Activated CD8-positive, alpha-beta memory T cell treated with anti-CD3 and anti-CD28 coated beads, Interleukin-2, amount 10 ng/mL, durations not matched to agents 7 days and 5 days (primary cell): ENCODE measurements at regions not wholly inside any gene's neighbourhood (a gene's known extent, or its start where the extent isn't known, plus 50 kb on each side); places are given as distances from the start of the nearest gene placed in this dataset.
"Not testable (repeated sequence)": the region's sequence is repeated elsewhere in the genome, so short reads cannot be mapped to it uniquely, and the experiment has no call there.

Source experiments
- ATAC-seq: fragments of 150-1000 bp; cut with Tn5 transposase; one replicate; pipeline ENCODE4 v1.10.0; 2021; ENCODE audit warnings: moderate library complexity
- CTCF ChIA-PET: fragments of 350-600 bp; sonication (Branson Sonifier 250); formaldehyde crosslinking; loops from one replicate; lab custom pipeline; 2021; ENCODE audit warnings: antibody characterized with exemption; lab: Charles Lee
- DNase-seq: peaks from one replicate; pipeline ENCODE4 v3.0.0-alpha.2; 2020
- H3K27ac Mint-ChIP-seq: one replicate; pipeline ENCODE4 v1.8.0; 2021; ENCODE audit warnings: mild to moderate bottlenecking, mixed read lengths
- H3K27me3 Mint-ChIP-seq: one replicate; pipeline ENCODE4 v1.8.0; 2021; ENCODE audit warnings: mixed read lengths
- H3K36me3 Mint-ChIP-seq: one replicate; pipeline ENCODE4 v1.8.0; 2021; ENCODE audit warnings: mild to moderate bottlenecking, mixed read lengths
- H3K4me1 Mint-ChIP-seq: one replicate; pipeline ENCODE4 v1.8.0; 2021; ENCODE audit warnings: mixed read lengths
- H3K4me3 Mint-ChIP-seq: one replicate; pipeline ENCODE4 v1.8.0; 2021; ENCODE audit warnings: mild to moderate bottlenecking, moderate library complexity, mixed read lengths
- H3K9me3 Mint-ChIP-seq: one replicate; pipeline ENCODE4 v1.8.0; 2022; ENCODE audit warnings: low read depth, mixed read lengths

GRCh38 chrX:28170713-28171112, 189.5 kb upstream of the DCAF8L1 start:
- no peak for DNase-seq
- CTCF ChIA-PET, result no interaction called here
- Mint-ChIP-seq H3K4me3 (no peak overlapping the region), H3K9me3 (no peaks in the 10 kb centered on the region), H3K27ac (no peak overlapping the region), H3K36me3 (no peaks in the 10 kb centered on the region), H3K4me1 (no peaks in the 10 kb centered on the region), H3K27me3 (no peaks in the 10 kb centered on the region)
- ATAC-seq, result no peak

GRCh38 chrX:28158019-28158777, 176.9 kb upstream of the DCAF8L1 start:
- Mint-ChIP-seq H3K4me3 (no peak overlapping the region), H3K36me3 (no peaks in the 10 kb centered on the region), H3K9me3 (no peaks in the 10 kb centered on the region), H3K27ac (no peak overlapping the region), H3K4me1 (no peaks in the 10 kb centered on the region), H3K27me3 (no peaks in the 10 kb centered on the region)
- ATAC-seq (no peak), DNase-seq (no peak)
- CTCF ChIA-PET, result no interaction called here

DNA sequence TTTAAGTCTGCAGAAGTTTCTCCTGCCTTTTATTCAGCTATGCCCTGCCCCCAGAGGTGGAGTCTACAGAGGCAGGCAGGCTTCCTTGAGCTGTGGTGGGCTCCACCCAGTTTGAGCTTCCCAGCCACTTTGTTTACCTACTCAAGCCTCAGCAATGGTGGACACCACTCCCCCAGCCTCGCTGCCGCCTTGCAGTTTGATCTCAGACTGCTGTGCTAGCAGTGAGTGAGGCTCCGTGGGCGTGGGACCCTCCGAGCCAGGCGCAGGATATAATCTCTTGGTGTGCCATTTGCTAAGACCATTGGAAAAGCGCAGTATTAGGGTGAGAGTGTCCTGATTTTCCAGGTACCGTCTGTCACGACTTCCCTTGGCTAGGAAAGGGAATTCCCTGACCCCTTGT, 171.0 kb upstream of the DCAF8L1 start:
- H3K36me3 Mint-ChIP-seq, CTCF ChIA-PET, H3K4me3 Mint-ChIP-seq, H3K9me3 Mint-ChIP-seq, ATAC-seq, H3K27ac Mint-ChIP-seq, H3K27me3 Mint-ChIP-seq, DNase-seq, H3K4me1 Mint-ChIP-seq: not testable (repeated sequence)

DNA sequence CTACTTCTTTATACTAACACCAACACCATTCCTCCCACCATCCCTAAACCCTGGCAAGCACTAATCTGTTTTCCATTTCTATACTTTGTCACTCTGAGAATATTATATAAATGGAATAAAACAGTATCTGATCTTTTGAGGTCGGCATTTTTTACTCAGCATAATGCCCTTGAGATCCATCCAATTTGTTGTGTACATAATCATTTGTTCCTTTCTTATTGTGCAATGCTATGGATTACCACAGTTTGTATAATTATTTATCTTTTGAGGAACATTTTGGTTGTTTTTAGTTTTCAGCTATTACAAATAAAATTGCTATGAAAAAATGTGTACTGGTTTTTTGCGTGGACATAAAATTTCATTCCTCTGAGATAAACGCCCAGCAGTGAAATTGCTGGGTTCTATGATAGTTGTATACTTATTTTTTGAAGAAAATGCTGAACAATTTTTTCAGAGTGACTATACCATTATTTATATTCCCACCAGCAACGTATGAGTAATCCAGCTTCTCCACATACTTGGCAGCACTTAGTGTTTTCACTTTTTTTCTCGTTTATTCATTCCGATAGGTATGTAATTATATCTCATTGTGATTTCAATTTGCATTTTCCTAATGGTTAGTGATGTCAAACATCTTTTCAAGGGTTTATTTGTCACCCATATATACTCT, 154.3 kb upstream of the DCAF8L1 start:
- H3K4me1 Mint-ChIP-seq, result no peaks in the 10 kb centered on the region
- no peaks in the 10 kb centered on the region for H3K36me3 Mint-ChIP-seq
- no peaks in the 10 kb centered on the region for H3K27me3 Mint-ChIP-seq
- no peak overlapping the region for H3K27ac Mint-ChIP-seq
- H3K9me3 Mint-ChIP-seq, result no peaks in the 10 kb centered on the region
- DNase-seq, result no peak
- CTCF ChIA-PET, result interaction anchor here (0.6 kb wide), 1 partner anchor 63 kb away, joined by 4 read pairs; no protein-coding TSS in a partner anchor
- no peak overlapping the region for H3K4me3 Mint-ChIP-seq
- ATAC-seq, result no peak

DNA sequence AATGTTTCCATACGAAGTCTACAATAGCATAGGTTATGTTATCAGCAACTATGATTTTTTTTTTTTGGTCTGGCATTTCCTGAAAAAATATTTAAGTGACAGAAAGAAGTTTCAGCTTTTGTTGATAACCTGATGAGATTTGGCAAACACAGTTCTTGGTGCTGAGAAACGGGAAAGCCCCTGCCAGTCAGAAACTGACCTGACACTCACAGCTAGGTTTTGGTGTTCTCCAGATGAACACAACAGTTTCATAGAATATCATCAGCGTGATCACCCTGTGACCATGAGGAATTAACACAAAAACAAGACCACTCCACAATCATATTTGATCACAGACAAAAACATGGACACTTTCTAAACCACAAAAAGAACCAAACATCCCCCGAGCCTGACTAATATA, 152.5 kb upstream of the DCAF8L1 start:
- DNase-seq (no peak), ATAC-seq (no peak)
- Mint-ChIP-seq H3K27me3 (no peaks in the 10 kb centered on the region), H3K4me1 (no peaks in the 10 kb centered on the region), H3K27ac (no peak overlapping the region), H3K36me3 (no peaks in the 10 kb centered on the region), H3K9me3 (peaks cover 2% of the 10 kb centered on the region), H3K4me3 (no peak overlapping the region)
- CTCF ChIA-PET, result no interaction called here

GRCh38 chrX:28127662-28128061, 146.4 kb upstream of the DCAF8L1 start:
- H3K4me1 Mint-ChIP-seq, result no peaks in the 10 kb centered on the region
- H3K4me3 Mint-ChIP-seq, result no peak overlapping the region
- H3K27ac Mint-ChIP-seq, result no peak overlapping the region
- H3K9me3 Mint-ChIP-seq, result peaks cover 2% of the 10 kb centered on the region
- H3K36me3 Mint-ChIP-seq, result no peaks in the 10 kb centered on the region
- CTCF ChIA-PET, result no interaction called here
- no peaks in the 10 kb centered on the region for H3K27me3 Mint-ChIP-seq
- ATAC-seq, result no peak
- no peak for DNase-seq

GRCh38 chrX:28126886-28127285, 145.6 kb upstream of the DCAF8L1 start:
- Mint-ChIP-seq H3K4me3 (no peak overlapping the region), H3K9me3 (peaks cover 2% of the 10 kb centered on the region), H3K36me3 (no peaks in the 10 kb centered on the region), H3K27ac (no peak overlapping the region), H3K4me1 (no peaks in the 10 kb centered on the region), H3K27me3 (no peaks in the 10 kb centered on the region)
- DNase-seq (no peak), ATAC-seq (no peak)
- CTCF ChIA-PET, result no interaction called here

GRCh38 chrX:28124416-28124815, 143.2 kb upstream of the DCAF8L1 start:
- H3K27ac Mint-ChIP-seq, result no peak overlapping the region
- no peaks in the 10 kb centered on the region for H3K4me1 Mint-ChIP-seq
- no peak overlapping the region for H3K4me3 Mint-ChIP-seq
- DNase-seq (no peak), ATAC-seq (no peak)
- CTCF ChIA-PET, result no interaction called here
- H3K9me3 Mint-ChIP-seq, result peaks cover 2% of the 10 kb centered on the region
- no peaks in the 10 kb centered on the region for H3K36me3 Mint-ChIP-seq
- H3K27me3 Mint-ChIP-seq, result no peaks in the 10 kb centered on the region

- not testable (repeated sequence) for ATAC-seq
Observed at GRCh38 chrX:28120580-28121245, 139.5 kb upstream of the DCAF8L1 start.

GRCh38 chrX:28120072-28120471, 138.8 kb upstream of the DCAF8L1 start:
- Mint-ChIP-seq H3K36me3 (no peaks in the 10 kb centered on the region), H3K27ac (no peak overlapping the region)

More at GRCh38 chrX:28120580-28121245, 139.5 kb upstream of the DCAF8L1 start:
- H3K27ac Mint-ChIP-seq, H3K4me1 Mint-ChIP-seq, DNase-seq, H3K36me3 Mint-ChIP-seq, CTCF ChIA-PET, H3K4me3 Mint-ChIP-seq, H3K27me3 Mint-ChIP-seq, H3K9me3 Mint-ChIP-seq: not testable (repeated sequence)

DNA sequence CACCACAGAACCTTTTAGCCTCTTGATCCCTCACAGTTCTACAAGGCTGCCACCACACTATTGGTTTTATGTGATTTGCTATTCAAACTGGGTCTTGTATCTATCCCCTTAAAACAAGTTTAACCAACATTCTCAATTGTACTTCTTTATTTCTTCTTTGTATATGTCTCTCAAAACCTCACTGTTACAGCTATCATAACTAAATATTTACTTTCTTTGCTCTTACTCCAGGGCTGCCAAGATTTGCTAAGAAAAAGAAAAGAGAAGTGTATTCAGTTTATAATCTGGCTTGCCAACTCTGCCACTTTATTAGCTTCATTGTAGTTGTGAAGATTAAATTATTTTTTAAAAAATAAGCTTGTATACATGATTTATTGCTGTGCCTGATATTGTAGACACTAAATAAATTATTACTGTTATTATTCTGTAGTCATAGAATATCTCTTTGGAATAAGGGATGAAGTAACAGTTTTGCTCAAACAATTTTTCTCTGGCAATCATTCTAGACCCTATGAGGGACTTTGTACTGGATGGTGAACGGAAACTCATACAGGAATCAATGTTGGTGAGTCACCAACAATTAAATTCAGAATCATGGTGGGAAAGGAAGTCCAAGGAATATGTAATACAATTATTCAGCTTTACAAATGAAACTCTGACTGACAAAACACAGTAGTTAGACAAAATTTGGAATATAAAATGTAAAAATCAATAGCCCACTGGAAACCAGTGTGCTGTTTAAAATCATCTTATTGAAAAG, 127.1 kb upstream of the DCAF8L1 start:
- H3K36me3 Mint-ChIP-seq, result no peaks in the 10 kb centered on the region
- no peaks in the 10 kb centered on the region for H3K4me1 Mint-ChIP-seq
- DNase-seq, result no peak

More at GRCh38 chrX:28120072-28120471, 138.8 kb upstream of the DCAF8L1 start:
- no peak overlapping the region for H3K4me3 Mint-ChIP-seq
- peaks cover 2% of the 10 kb centered on the region for H3K9me3 Mint-ChIP-seq
- no peak for ATAC-seq
- CTCF ChIA-PET, result no interaction called here
- H3K4me1 Mint-ChIP-seq, result no peaks in the 10 kb centered on the region
- no peaks in the 10 kb centered on the region for H3K27me3 Mint-ChIP-seq
- no peak for DNase-seq

GRCh38 chrX:28099166-28099565, 117.9 kb upstream of the DCAF8L1 start:
- H3K27ac Mint-ChIP-seq, result no peak overlapping the region
- H3K4me3 Mint-ChIP-seq, result no peak overlapping the region
- H3K36me3 Mint-ChIP-seq, result no peaks in the 10 kb centered on the region
- H3K4me1 Mint-ChIP-seq, result no peaks in the 10 kb centered on the region
- DNase-seq, result no peak
- CTCF ChIA-PET, result no interaction called here
- H3K27me3 Mint-ChIP-seq, result no peaks in the 10 kb centered on the region
- no peak for ATAC-seq
- H3K9me3 Mint-ChIP-seq, result no peaks in the 10 kb centered on the region

More for the DNA sequence above, 127.1 kb upstream of the DCAF8L1 start:
- ATAC-seq, result no peak
- Mint-ChIP-seq H3K27ac (no peak overlapping the region), H3K9me3 (no peaks in the 10 kb centered on the region), H3K27me3 (no peaks in the 10 kb centered on the region), H3K4me3 (no peak overlapping the region)
- CTCF ChIA-PET, result no interaction called here

DNA sequence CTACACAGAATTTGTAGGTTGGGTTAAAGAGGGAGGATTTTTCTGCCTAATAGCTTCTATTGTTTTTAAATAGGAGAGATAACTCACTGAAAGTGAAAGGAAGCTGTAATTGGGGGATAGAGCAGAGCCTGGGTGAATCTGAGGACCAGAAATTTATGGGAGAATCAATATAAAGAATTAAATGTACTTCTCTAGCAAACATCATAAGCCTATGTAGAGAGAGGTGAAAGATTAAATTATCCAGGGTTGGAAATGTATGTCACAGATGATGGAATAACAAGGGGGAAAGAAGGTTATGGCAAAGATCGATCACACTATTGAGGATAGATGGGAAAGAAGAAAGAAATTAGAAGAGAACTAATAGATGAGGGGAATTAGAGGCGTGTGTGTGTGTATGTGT, 104.4 kb upstream of the DCAF8L1 start:
- no peaks in the 10 kb centered on the region for H3K4me1 Mint-ChIP-seq
- no peaks in the 10 kb centered on the region for H3K36me3 Mint-ChIP-seq
- DNase-seq (no peak), ATAC-seq (no peak)
- H3K27ac Mint-ChIP-seq, result no peak overlapping the region
- H3K4me3 Mint-ChIP-seq, result no peak overlapping the region
- CTCF ChIA-PET, result no interaction called here
- peaks cover 4% of the 10 kb centered on the region for H3K9me3 Mint-ChIP-seq
- H3K27me3 Mint-ChIP-seq, result no peaks in the 10 kb centered on the region
